H1 (cell line): ENCODE measurements at regions not wholly inside any gene's neighbourhood (a gene's known extent, or its start where the extent isn't known, plus 50 kb on each side); places are given as distances from the start of the nearest gene placed in this dataset.
A peak's percentile ranks its signal among the peaks of the same experiment; 100 is the strongest.

Experiments
- CTCF ChIA-PET: fragments of 300-600 bp; sonication (Branson Sonifier 250); formaldehyde crosslinking; loops from one replicate; lab custom pipeline; 2021; ENCODE audit not compliant: partially characterized antibody; lab: Charles Lee
- POLR2A ChIA-PET: fragments of 300-600 bp; sonication (Branson Sonifier 250); formaldehyde crosslinking; loops from one replicate; lab custom pipeline; 2021; ENCODE audit warnings: inconsistent platforms; ENCODE audit not compliant: partially characterized antibody; lab: Charles Lee
- DNase-seq, 2 experiments: peaks; one replicate each; pipeline versions ENCODE4 v3.0.0 to v3.0.0-alpha.2; 2010 to 2022; ENCODE audit warnings: low spot score in 2 of 2, low read depth in 1 of 2, mixed read lengths in 1 of 2
- FAIRE-seq: peaks from 2 replicates; lab custom pipeline; 2011; peaks lifted over from hg19 to GRCh38; lab: Jason Lieb, UNC
- H2AFZ ChIP-seq: 2 replicates; pipeline ENCODE4 v1.8.1; 2012; ENCODE audit warnings: low read length, inconsistent platforms
- H2AK5ac ChIP-seq: 2 replicates; pipeline ENCODE4 v1.6.1; 2013; ENCODE audit warnings: low read depth, low read length
- H2BK120ac ChIP-seq: replicated peaks from 2 replicates; pipeline ENCODE3; 2013; ENCODE audit warnings: low read depth, low read length, inconsistent platforms
- H2BK12ac ChIP-seq: 2 replicates; pipeline ENCODE4 v1.6.1; 2013; ENCODE audit warnings: low read depth, low read length
- H2BK15ac ChIP-seq: 2 replicates; pipeline ENCODE4 v1.6.1; 2013; ENCODE audit warnings: low read length
- H2BK20ac ChIP-seq: 2 replicates; pipeline ENCODE4 v1.6.1; 2013; ENCODE audit warnings: low read length
- H2BK5ac ChIP-seq: 2 replicates; pipeline ENCODE4 v1.6.1; 2013; ENCODE audit warnings: low read depth, low read length
- H3K14ac ChIP-seq: 2 replicates; pipeline ENCODE4 v1.6.1; 2013; ENCODE audit warnings: inconsistent platforms; ENCODE audit not compliant: insufficient read length
- H3K18ac ChIP-seq: 2 replicates; pipeline ENCODE4 v1.6.1; 2013; ENCODE audit warnings: low read length; ENCODE audit errors: extremely low read depth
- H3K23ac ChIP-seq: 2 replicates; pipeline ENCODE4 v1.6.1; 2013; ENCODE audit warnings: inconsistent platforms; ENCODE audit not compliant: insufficient read length
- H3K23me2 ChIP-seq: 2 replicates; pipeline ENCODE4 v1.6.1; 2013; ENCODE audit warnings: low read depth, low read length
- H3K27ac ChIP-seq: 2 replicates; pipeline ENCODE4 v1.6.1; 2011; ENCODE audit warnings: low read depth, low read length, inconsistent platforms
- H3K27me3 ChIP-seq, 4 experiments: replicated peaks in 1 of 4; 1 replicate in 1 of 4; 2 replicates in 3 of 4; pipeline versions ENCODE4 v1.6.1 to v1.8.1; 2011 to 2013; ENCODE audit warnings: low read length in 3 of 4, mild to moderate bottlenecking in 3 of 4, inconsistent platforms in 2 of 4, mixed read lengths in 2 of 4, moderate library complexity in 1 of 4; ENCODE audit not compliant: control insufficient read depth in 3 of 4, insufficient read depth in 3 of 4; ENCODE audit errors: extremely low read depth in 1 of 4
- H3K36me3 ChIP-seq, 4 experiments: 2 replicates each; pipeline versions ENCODE4 v1.6.1 to v1.8.1; 2011 to 2013; ENCODE audit warnings: mild to moderate bottlenecking in 4 of 4, low read length in 3 of 4, moderate library complexity in 2 of 4, control low read depth in 1 of 4, inconsistent platforms in 1 of 4; ENCODE audit not compliant: insufficient read depth in 4 of 4, control insufficient read depth in 2 of 4
- H3K4ac ChIP-seq: replicated peaks from 2 replicates; pipeline ENCODE3; 2013; ENCODE audit warnings: low read length, low read depth, mixed read lengths, inconsistent platforms; ENCODE audit not compliant: insufficient read length
- H3K4me1 ChIP-seq, 4 experiments: replicated peaks in 1 of 4; 1 replicate in 1 of 4; 2 replicates in 3 of 4; pipeline versions ENCODE4 v1.6.1 to v1.8.1; 2011 to 2013; ENCODE audit warnings: low read length in 3 of 4, inconsistent platforms in 2 of 4, mixed read lengths in 1 of 4; ENCODE audit not compliant: insufficient read depth in 4 of 4, control insufficient read depth in 3 of 4
- H3K4me2 ChIP-seq, 2 experiments: 2 replicates each; pipeline versions ENCODE4 v1.6.1 to v1.8.1; 2011 to 2013; ENCODE audit warnings: low read depth in 2 of 2, low read length in 2 of 2, control low read depth in 1 of 2, inconsistent platforms in 1 of 2, mild to moderate bottlenecking in 1 of 2; ENCODE audit not compliant: insufficient read depth in 1 of 2
- H3K4me3 ChIP-seq, 4 experiments: fragments of 200-600, 300-600 bp in 1 of 4; sonication (generic), shearing (Covaris generic), sonication (Bioruptor Twin) in 1 of 4; 2 replicates each; pipeline versions ENCODE4 v1.5.1 to v1.8.1; 2011 to 2016; ENCODE audit warnings: low read length in 4 of 4, low read depth in 3 of 4, control low read depth in 2 of 4, inconsistent platforms in 2 of 4, mild to moderate bottlenecking in 2 of 4, mixed read lengths in 1 of 4, moderate library complexity in 1 of 4; ENCODE audit not compliant: insufficient read depth in 2 of 4; ENCODE audit errors: extremely low read depth in 1 of 4
- H3K56ac ChIP-seq: replicated peaks from 2 replicates; pipeline ENCODE3; 2013; ENCODE audit warnings: low read depth, mild to moderate bottlenecking, mixed read lengths, low read length, inconsistent platforms; ENCODE audit not compliant: insufficient read length
- H3K79me1 ChIP-seq: 2 replicates; pipeline ENCODE4 v1.6.1; 2013; ENCODE audit warnings: low read depth, low read length, control low read depth
- H3K79me2 ChIP-seq, 2 experiments: 2 replicates each; pipeline versions ENCODE4 v1.6.1 to v1.8.1; 2012 to 2013; ENCODE audit warnings: low read length in 2 of 2, mild to moderate bottlenecking in 2 of 2, inconsistent platforms in 1 of 2; ENCODE audit not compliant: insufficient read depth in 2 of 2, control insufficient read depth in 1 of 2
- H3K9ac ChIP-seq, 4 experiments: replicated peaks in 1 of 4; 1 replicate in 1 of 4; 2 replicates in 3 of 4; pipeline versions ENCODE4 v1.6.1 to v1.8.1; 2011 to 2013; ENCODE audit warnings: low read depth in 3 of 4, low read length in 3 of 4, control low read depth in 2 of 4, mild to moderate bottlenecking in 2 of 4, moderate library complexity in 2 of 4, inconsistent platforms in 1 of 4; ENCODE audit errors: extremely low read depth in 1 of 4
- H3K9me3 ChIP-seq, 2 experiments: 2 replicates each; pipeline versions ENCODE4 v1.6.1 to v1.8.1; 2012 to 2013; ENCODE audit warnings: mild to moderate bottlenecking in 2 of 2, moderate library complexity in 2 of 2, control low read depth in 1 of 2, inconsistent platforms in 1 of 2, low read depth in 1 of 2, low read length in 1 of 2, mixed read lengths in 1 of 2; ENCODE audit not compliant: insufficient read depth in 2 of 2
- H4K20me1 ChIP-seq, 2 experiments: replicated peaks in 1 of 2; 2 replicates each; pipeline versions ENCODE3 to v1.8.1; 2011 to 2013; ENCODE audit warnings: inconsistent platforms in 2 of 2, low read length in 2 of 2, mild to moderate bottlenecking in 1 of 2; ENCODE audit not compliant: insufficient read depth in 2 of 2, control insufficient read depth in 1 of 2
- H4K5ac ChIP-seq: 2 replicates; pipeline ENCODE4 v1.6.1; 2013; ENCODE audit warnings: low read length, low read depth, mixed read lengths, inconsistent platforms; ENCODE audit not compliant: insufficient read length
- H4K8ac ChIP-seq: 2 replicates; pipeline ENCODE4 v1.8.0; 2013; ENCODE audit warnings: mild to moderate bottlenecking, moderate library complexity, low read length, inconsistent platforms; ENCODE audit not compliant: insufficient read depth; ENCODE audit errors: extremely low read depth
- H4K91ac ChIP-seq: replicated peaks from 2 replicates; pipeline ENCODE3; 2013; ENCODE audit warnings: low read length, mixed read lengths, inconsistent platforms; ENCODE audit not compliant: insufficient read length
- BRCA1 ChIP-seq: IDR thresholded peaks from 2 replicates; pipeline ENCODE4 v1.6.1; 2012; ENCODE audit warnings: low read depth, low read length, improper control_type of control experiment
- CTBP2 ChIP-seq: IDR thresholded peaks from 2 replicates; pipeline ENCODE4 v1.7.0; 2011; ENCODE audit warnings: borderline replicate concordance, mild to moderate bottlenecking, moderate library complexity, mixed read lengths, low read length; ENCODE audit not compliant: insufficient read depth, insufficient read length
- E2F6 ChIP-seq: IDR thresholded peaks from 2 replicates; pipeline ENCODE4 v1.6.1; 2012; ENCODE audit warnings: inconsistent platforms
- EP300 ChIP-seq, 2 experiments: IDR thresholded peaks; 1 replicate in 1 of 2; 2 replicates in 1 of 2; pipeline ENCODE4 v1.6.1; 2011 to 2012; ENCODE audit warnings: low read depth in 2 of 2, low read length in 2 of 2, mild to moderate bottlenecking in 2 of 2, borderline replicate concordance in 1 of 2, inconsistent platforms in 1 of 2, moderate library complexity in 1 of 2
- EZH2 ChIP-seq: fragments of 200-600 bp; sonication (generic); IDR thresholded peaks from 2 replicates; pipeline ENCODE4 v1.7.1; 2012; ENCODE audit warnings: low read depth, mild to moderate bottlenecking, moderate library complexity, low read length, inconsistent platforms; ENCODE audit not compliant: severe bottlenecking
- JUN ChIP-seq: IDR thresholded peaks from 2 replicates; pipeline ENCODE4 v1.6.1; 2011; ENCODE audit warnings: low read depth, mild to moderate bottlenecking, improper control_type of control experiment, low read length
- KDM1A ChIP-seq: fragments of 200-600, 300-600 bp; sonication (generic); IDR thresholded peaks from 2 replicates; pipeline ENCODE4 v1.7.1; 2016; ENCODE audit warnings: mild to moderate bottlenecking, low read length, borderline replicate concordance
- POLR2A ChIP-seq, 2 experiments: IDR thresholded peaks; 1 replicate in 1 of 2; 2 replicates in 1 of 2; pipeline ENCODE4 v1.6.1; 2011; ENCODE audit warnings: low read depth in 2 of 2, low read length in 2 of 2, mild to moderate bottlenecking in 2 of 2; ENCODE audit errors: control extremely low read depth in 1 of 2
- SP4 ChIP-seq: IDR thresholded peaks from 2 replicates; pipeline ENCODE4 v1.6.1; 2012; ENCODE audit warnings: low read length, inconsistent platforms
- TAF7 ChIP-seq: optimal IDR thresholded peaks from 2 replicates; pipeline ENCODE3; 2011; ENCODE audit warnings: low read depth, mild to moderate bottlenecking, inconsistent platforms, low read length, moderate library complexity, borderline replicate concordance
- WGBS, 2 experiments: shearing (Covaris generic) in 1 of 2; methylation state at CpG; one replicate each; pipeline versions ENCODE4 v1.1.6 to v1.1.7; 2013 to 2015; ENCODE audit warnings: low lambda C conversion rate in 2 of 2, mixed read lengths in 2 of 2, inconsistent platforms in 1 of 2, low coverage in 1 of 2, missing lambda C conversion rate in 1 of 2; ENCODE audit not compliant: insufficient replicate concordance in 2 of 2, insufficient coverage in 1 of 2, insufficient read length in 1 of 2; ENCODE audit errors: extremely low coverage in 1 of 2, missing lambda C conversion rate in 1 of 2; 5-methylcytosine and 5-hydroxymethylcytosine counted together
- TF ChIP-seq, protein P1 (sequence below), 3 experiments: IDR thresholded peaks; 1 replicate in 2 of 3; 2 replicates in 1 of 3; pipeline versions ENCODE4 v1.5.1 to v1.6.1; 2011; ENCODE audit warnings: low read length in 3 of 3, mild to moderate bottlenecking in 3 of 3, inconsistent platforms in 2 of 3, low read depth in 1 of 3, moderate library complexity in 1 of 3; ENCODE audit not compliant: insufficient read depth in 1 of 3; ENCODE audit errors: control extremely low read depth in 1 of 3

DNA sequence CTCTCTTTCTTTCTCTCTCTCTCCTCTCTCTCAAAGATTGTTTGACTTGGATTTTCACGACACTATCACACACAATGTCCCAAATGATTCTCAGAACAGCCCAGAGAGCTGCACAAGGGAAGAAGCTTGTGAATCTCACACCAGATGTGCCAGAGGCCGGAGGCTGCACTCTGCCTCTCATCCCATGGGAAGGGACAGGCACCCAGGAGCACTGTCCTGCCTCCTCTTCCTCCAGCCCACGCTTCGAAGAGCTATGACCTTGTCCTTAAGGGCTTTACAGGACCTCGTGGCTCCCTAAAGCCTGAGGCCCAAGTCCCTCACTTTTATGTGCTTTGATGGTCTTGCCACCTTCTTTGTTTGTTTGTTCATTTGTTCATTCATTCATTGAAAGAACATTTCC is 267.6 kb downstream of the FAM43A start:
- H3K9ac ChIP-seq: no peak overlapping the region
- H3K18ac ChIP-seq: no peak overlapping the region
- ChIA-PET CTCF (interaction anchor here (0.9 to 3.3 kb wide), 16 partner anchors 12 to 306 kb away, joined by 3 to 24 read pairs (median 4); partner anchors contain the start of gene FAM43A), POLR2A (no interaction called here)
- H3K27ac ChIP-seq: no peak overlapping the region
- no peak overlapping the region for H3K14ac ChIP-seq
- no peak overlapping the region for H3K4ac ChIP-seq
- H3K4me1 ChIP-seq: peaks cover 0 to 3% (median under 1%) of the 10 kb centered on the region in 4 experiments; a peak in 2 of 7 replicates
- H2BK15ac ChIP-seq: peak overlapping the region; percentile 89; the same call in 1 of the 2 replicates
- FAIRE-seq (no peak), DNase-seq (no peak)
- no peaks in the 10 kb centered on the region for H3K36me3 ChIP-seq
- H3K23me2 ChIP-seq: no peaks in the 10 kb centered on the region
- no peaks in the 10 kb centered on the region for H3K79me1 ChIP-seq
- no peak overlapping the region for H2AK5ac ChIP-seq
- H4K8ac ChIP-seq: no peak overlapping the region
- peaks cover 0 to 3% of the 10 kb centered on the region in 2 experiments; a peak in 1 of 4 replicates for H3K9me3 ChIP-seq
- 94% methylated on average over 5 of the region's 5 CpGs; no CpG with 5 or more reads in 1 of the 2 experiments for WGBS, 2 experiments
- no peak overlapping the region for H2BK5ac ChIP-seq
- H3K4me3 ChIP-seq: no peak overlapping the region
- no peak overlapping the region for H4K5ac ChIP-seq
- no peak overlapping the region for H2BK20ac ChIP-seq
- no peaks in the 10 kb centered on the region; a peak in 1 of 7 replicates for H3K27me3 ChIP-seq
- no peak overlapping the region for H2AFZ ChIP-seq
- H3K56ac ChIP-seq: no peak overlapping the region
- no peak overlapping the region for H2BK12ac ChIP-seq
- H3K23ac ChIP-seq: no peak overlapping the region
- no peaks in the 10 kb centered on the region for H3K79me2 ChIP-seq
- no peak overlapping the region for H2BK120ac ChIP-seq
- H4K20me1 ChIP-seq: no peaks in the 10 kb centered on the region
- no peak overlapping the region for H3K4me2 ChIP-seq
- no peak overlapping the region for H4K91ac ChIP-seq
- no peak for TF ChIP-seq TAF7
- no peak for TF ChIP-seq JUN
- TF ChIP-seq EZH2: no peak
- no peak for TF ChIP-seq POLR2A (IDR thresholded peaks at IDR 0.05; ENCODE audit: control extremely low read depth in 1 of 2, low read depth in 2 of 2, low read length in 2 of 2)
- TF ChIP-seq BRCA1: no peak
- no peak for TF ChIP-seq EP300 (IDR thresholded peaks at IDR 0.05; ENCODE audit: borderline replicate concordance in 1 of 2, low read depth in 2 of 2, low read length in 2 of 2)
- TF ChIP-seq E2F6: no peak
- no peak for TF ChIP-seq CTBP2
- no peak for TF ChIP-seq KDM1A
- no peak for TF ChIP-seq SP4
- TF ChIP-seq, protein P1, sequence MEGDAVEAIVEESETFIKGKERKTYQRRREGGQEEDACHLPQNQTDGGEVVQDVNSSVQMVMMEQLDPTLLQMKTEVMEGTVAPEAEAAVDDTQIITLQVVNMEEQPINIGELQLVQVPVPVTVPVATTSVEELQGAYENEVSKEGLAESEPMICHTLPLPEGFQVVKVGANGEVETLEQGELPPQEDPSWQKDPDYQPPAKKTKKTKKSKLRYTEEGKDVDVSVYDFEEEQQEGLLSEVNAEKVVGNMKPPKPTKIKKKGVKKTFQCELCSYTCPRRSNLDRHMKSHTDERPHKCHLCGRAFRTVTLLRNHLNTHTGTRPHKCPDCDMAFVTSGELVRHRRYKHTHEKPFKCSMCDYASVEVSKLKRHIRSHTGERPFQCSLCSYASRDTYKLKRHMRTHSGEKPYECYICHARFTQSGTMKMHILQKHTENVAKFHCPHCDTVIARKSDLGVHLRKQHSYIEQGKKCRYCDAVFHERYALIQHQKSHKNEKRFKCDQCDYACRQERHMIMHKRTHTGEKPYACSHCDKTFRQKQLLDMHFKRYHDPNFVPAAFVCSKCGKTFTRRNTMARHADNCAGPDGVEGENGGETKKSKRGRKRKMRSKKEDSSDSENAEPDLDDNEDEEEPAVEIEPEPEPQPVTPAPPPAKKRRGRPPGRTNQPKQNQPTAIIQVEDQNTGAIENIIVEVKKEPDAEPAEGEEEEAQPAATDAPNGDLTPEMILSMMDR (IDR thresholded peaks at IDR 0.05; ENCODE audit: control extremely low read depth in 1 of 3, insufficient read depth in 1 of 3, low read depth in 1 of 3, low read length in 3 of 3): no peak
